Dermis microvascular lymphatic vessel endothelial cell (primary cell): ENCODE measurements at regions not wholly inside any gene's neighbourhood (a gene's known extent, or its start where the extent isn't known, plus 50 kb on each side); places are given as distances from the start of the nearest gene placed in this dataset.
"Not testable (repeated sequence)": the region's sequence is repeated elsewhere in the genome, so short reads cannot be mapped to it uniquely, and the experiment has no call there.

Source experiments
- DNase-seq, 2 donors: peaks; one replicate each; pipeline versions ENCODE4 v3.0.0 to v3.0.0-alpha.2; 2010; ENCODE audit warnings: low read depth in 2 of 2

DNA sequence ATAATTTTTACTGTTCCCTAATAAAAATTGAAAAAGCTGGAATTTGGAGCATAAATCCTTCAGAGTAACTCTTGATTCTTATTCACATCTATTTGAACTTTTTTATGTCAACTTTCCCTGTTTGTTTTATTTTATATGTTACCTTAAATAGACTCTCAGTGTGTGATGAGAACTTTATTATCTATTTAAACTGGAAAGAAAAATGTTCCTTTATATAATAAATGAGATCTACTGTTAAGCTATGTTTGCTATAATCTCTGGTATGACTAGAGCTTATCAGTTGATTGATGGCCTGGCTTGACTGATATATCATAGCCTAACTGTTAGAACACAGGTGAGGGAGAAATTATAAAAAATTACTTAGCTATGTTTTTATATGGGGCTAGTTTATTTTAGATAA, 330.6 kb upstream of the EPHA6 start:
- DNase-seq: no peak

DNA sequence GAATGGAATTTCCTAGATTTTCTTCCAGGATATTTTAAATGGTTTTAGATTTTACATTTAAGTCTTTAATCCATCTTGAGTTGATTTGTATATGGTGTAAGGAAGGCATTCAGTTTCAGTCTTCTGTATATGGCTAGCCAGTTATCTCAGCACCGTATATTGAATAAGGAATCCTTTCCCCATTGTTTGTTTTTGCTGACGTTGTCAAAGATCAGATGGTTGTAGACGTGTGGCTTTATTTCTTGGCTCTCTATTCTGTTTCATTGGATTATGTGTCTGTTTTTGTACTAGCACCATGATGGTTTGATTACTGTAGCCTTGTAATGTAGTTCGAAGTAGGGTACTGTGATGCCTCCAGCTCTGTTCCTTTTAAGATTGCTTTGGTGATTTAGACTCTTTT, 325.7 kb upstream of the EPHA6 start:
- no peak for DNase-seq

DNA sequence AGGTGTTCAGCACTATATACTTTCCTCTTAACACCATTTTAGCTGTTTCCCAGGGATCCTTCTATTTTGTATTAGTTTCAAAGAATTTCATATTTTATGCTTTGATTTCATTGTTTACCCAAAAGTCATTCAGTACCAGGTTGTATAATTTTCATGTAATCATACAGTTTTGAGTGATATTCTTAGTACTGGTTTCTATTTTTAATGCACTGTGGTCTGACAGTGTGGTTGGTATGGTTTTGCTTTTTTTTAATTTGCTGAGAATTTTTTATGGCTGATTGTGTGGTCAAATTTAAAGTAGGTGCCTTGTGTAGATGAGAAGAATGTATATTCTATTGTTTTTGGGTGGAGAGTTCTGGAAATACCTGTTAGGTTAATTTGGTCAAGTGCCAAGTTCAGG, 323.4 kb upstream of the EPHA6 start:
- no peak for DNase-seq

GRCh38 chr3:96491868-96492267, 322.5 kb upstream of the EPHA6 start:
- no peak for DNase-seq

DNA sequence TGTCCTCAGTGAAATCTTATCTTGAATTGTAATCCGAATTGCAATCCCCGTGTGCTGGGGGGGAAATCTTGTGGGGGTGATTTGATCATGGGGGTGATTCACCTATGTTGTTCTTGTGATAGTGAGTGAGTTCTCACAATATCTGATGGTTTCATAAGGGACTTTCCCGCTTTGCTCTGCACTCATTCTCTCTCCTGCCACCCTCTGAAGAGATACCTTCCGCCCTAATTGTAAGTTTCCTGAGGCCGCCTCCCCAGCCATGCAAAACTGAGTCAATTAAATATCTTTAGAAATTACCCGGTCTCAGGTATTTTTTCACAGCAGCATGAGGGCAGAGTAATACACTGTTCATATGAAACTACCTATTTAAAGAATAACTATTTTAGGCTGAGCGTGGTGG, 304.1 kb upstream of the EPHA6 start:
- no peak for DNase-seq

GRCh38 chr3:96537165-96537564, 277.2 kb upstream of the EPHA6 start:
- no peak for DNase-seq

GRCh38 chr3:96538186-96538585, 276.2 kb upstream of the EPHA6 start:
- DNase-seq: no peak

DNA sequence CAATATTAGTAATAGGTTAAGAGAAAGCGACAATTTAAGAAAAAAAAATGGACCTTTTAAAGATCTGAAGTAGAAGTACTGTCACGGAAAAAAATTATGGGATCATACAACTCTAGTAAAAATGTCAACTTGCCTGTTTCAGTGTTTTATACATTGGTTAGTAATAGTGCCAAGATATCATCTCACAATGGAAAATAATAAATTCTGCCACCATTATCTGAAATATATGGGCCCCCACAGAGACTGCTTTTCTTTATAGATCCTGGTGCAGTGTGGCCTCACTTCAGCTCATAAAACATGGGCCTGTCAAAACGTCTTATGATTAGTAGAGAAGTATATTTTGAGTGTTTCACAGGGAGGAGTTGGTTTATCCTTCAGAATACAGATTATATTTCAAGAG, 266.3 kb upstream of the EPHA6 start:
- no peak for DNase-seq

DNA sequence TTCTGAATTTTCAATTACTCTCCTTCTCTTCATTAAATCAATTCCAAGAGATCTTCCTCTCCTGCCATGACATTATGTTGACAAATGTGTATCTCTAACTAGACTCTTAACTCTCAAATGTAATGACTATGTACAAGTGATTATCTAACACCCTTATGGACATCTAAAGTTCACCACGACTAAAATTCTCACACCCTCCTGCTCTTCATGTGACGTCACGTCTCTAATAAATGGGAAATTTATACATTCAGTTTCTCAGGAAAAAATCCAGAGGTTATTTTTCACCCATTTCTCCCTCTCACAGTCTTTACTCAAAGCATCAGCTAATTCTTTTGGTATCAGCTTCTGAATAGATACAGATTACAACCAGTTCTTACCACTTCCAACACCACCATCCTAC, 237.5 kb upstream of the EPHA6 start:
- DNase-seq: no peak

DNA sequence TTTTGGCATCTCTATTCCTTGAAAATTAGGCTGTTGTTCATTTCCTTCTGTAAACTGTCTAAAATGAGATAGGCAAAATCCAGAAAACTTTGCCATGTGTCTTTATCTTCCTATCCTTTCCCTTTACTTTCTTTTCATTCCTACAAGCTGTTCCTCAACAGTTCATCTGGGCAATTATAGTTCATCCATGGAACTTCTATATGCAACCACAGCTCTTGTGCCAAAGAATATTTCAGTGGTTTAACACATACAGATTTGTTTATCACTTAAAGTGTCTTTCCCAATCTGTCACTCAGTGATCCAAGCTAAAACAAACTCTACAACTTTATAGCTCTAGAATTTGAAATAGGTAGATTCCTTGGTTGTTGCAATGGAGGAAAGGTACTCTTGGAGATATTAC, 230.3 kb upstream of the EPHA6 start:
- no peak for DNase-seq

- DNase-seq: not testable (repeated sequence)
These were observed 207.5 kb upstream of the EPHA6 start for GRCh38 chr3:96606865-96607264.

- no peak for DNase-seq
These were observed 194.9 kb upstream of the EPHA6 start for GRCh38 chr3:96619475-96619874.

- no peak for DNase-seq
These were observed 191.5 kb upstream of the EPHA6 start for GRCh38 chr3:96622878-96623277.

DNA sequence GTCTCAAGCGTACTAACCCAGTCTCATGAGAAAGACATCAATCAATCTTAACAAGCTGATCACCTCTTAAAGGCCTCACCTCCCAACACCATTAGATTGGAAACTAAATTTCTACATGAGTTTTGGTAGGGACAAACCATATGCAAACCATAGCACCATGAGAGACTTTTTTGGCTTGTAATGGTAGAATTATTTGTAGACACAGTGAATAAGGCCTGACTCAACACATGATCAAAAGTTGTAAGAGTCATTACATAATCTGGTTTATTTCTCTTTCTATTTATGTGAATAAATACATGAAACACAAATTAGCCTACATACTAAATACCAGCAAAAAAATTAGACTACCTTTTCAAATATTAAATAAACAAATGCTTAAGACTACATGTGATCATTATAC, 183.3 kb upstream of the EPHA6 start:
- DNase-seq: no peak

- DNase-seq: no peak
These were observed 167.8 kb upstream of the EPHA6 start for GRCh38 chr3:96646596-96646995.

- no peak for DNase-seq
These were observed 156.7 kb upstream of the EPHA6 start for GRCh38 chr3:96657710-96658109.

- DNase-seq: not testable (repeated sequence)
These were observed 142.4 kb upstream of the EPHA6 start for GRCh38 chr3:96671861-96672595.

DNA sequence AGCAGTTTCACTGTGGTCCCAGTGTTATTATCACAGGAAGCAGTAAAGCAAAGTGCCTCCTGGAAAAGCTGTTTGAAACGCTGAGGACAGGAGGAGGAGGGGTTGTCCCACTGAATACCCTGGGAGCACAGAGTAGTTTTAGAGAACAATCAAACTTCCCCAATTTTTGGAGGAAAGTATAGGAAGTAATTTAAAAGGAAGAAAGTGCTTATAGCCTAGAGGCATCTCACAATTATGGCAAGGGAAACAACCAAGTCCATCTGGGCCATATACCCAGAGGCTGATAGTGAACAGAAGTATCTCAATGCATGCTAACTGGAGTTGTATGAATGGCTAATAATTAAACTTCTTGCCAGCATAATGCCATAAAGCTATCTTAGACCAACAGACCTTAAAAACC, 137.2 kb upstream of the EPHA6 start:
- DNase-seq: no peak

GRCh38 chr3:96678325-96678724, 136.1 kb upstream of the EPHA6 start:
- no peak for DNase-seq

DNA sequence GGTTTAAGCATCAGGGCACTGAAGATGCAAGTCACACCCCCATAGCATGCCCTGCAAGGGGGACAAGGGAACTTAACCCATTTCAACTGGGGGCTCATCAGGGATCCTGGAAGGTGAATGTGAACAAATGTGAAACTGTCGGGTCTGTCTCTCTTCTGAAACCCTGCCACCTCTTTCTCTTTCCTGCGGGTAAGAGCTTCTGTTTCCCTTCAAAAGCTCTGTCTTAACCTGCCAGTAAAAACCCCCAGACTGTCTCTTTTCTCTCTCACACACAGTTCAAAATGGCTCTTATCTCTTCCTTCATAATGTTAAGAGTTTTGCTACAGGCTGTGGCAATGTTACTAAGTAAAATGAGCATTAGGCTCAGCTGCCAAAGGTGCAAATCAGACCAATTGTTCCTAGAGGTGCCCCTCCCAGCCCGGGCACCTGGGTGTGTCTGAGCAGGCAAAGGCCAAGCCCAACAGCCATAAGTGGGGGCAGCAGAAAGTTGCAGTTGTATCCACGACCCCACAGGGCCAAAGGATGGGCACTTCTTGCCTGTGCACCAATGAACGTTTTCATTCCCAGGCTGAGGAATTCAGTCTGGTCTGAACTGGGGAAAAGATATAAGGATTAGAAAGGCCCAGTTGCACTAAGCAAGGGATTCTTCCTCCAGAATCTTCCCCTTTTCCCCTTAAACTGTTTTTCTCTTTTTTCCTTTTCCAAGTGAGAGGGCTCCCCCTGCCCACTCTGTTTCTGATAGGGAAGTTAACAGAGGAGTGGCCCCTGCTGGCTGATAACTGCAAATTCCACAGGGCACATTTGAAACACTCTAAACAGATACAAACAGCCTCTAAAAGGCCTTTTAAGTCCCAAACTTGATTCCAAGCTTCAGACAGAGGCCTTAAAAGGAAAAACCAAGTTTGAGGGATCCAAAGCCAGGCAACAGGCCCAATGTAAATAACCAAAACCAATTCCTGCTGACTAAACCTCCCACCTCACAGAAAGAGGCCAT, 113.8 kb upstream of the EPHA6 start:
- DNase-seq: no peak

DNA sequence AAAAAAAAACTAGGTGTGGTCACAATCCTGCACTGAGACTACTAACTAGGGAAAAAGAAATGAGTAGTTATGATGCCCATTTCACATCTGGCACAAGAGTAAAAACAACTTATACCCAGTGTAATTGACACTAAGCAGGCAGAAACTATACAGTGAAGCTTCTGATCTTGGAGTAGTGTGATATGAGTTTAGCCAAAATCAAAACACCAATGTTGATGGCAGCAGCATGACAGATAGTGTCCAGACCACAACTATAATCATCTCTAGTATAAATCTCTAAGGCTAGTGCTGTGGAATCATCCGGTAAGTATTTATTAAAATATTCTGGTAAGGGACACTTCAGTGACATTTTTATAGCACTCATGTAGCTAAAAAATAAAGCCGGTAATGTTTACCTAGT, 108.5 kb upstream of the EPHA6 start:
- no peak for DNase-seq

- no peak for DNase-seq
These were observed 107.9 kb upstream of the EPHA6 start for GRCh38 chr3:96706509-96706908.

- DNase-seq: no peak
These were observed 102.6 kb upstream of the EPHA6 start for GRCh38 chr3:96711816-96712215.
